HG03575 (cell line): ENCODE measurements at regions not wholly inside any gene's neighbourhood (a gene's known extent, or its start where the extent isn't known, plus 50 kb on each side); places are given as distances from the start of the nearest gene placed in this dataset.

ENCODE experiments used
- ATAC-seq: cut with Tn5 transposase; IDR thresholded peaks from one replicate; pipeline ENCODE4 v1.9.1; 2021; ENCODE audit not compliant: unreplicated experiment, insufficient number of reproducible peaks, low FRiP score; ENCODE audit errors: extremely low read depth

DNA sequence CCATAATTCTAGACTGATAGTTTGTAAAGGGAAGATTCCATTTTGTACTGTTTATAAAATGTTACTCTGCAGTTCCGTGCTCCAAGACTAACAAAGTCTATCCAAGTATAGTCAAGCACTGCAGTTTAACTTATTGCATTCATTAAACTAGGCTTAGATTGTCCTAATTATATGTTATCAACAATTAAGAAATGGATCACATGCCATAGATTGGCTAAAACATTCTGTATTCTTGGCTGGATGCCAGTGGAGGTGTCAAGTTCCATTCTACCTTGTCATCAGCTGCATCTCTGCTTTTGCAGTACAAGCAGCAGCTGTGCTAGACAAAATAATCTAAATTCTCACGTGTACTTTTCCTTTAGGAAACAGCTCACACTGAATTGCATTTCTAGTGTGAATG is 69.4 kb upstream of the MEF2C start:
- ATAC-seq = no peak

DNA sequence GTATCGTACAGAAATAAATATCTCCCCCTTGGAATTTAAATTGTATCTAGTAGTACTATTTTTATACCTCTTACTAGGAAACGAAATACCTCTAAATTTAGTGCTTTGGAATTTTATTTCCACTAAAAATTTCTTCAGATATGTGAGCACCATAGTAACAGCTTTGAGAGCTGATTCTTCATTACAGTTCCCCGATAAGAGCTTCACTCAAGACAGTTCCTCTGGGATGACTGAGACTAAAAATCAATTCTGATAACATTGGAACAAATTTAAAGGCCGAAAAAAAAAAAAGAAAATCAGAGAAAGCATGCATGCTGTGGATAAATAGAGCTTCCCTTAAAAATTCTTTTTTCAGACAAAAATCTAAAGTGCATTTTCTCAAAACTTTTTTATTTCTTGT is 68.5 kb upstream of the MEF2C start:
- no peak for ATAC-seq

DNA sequence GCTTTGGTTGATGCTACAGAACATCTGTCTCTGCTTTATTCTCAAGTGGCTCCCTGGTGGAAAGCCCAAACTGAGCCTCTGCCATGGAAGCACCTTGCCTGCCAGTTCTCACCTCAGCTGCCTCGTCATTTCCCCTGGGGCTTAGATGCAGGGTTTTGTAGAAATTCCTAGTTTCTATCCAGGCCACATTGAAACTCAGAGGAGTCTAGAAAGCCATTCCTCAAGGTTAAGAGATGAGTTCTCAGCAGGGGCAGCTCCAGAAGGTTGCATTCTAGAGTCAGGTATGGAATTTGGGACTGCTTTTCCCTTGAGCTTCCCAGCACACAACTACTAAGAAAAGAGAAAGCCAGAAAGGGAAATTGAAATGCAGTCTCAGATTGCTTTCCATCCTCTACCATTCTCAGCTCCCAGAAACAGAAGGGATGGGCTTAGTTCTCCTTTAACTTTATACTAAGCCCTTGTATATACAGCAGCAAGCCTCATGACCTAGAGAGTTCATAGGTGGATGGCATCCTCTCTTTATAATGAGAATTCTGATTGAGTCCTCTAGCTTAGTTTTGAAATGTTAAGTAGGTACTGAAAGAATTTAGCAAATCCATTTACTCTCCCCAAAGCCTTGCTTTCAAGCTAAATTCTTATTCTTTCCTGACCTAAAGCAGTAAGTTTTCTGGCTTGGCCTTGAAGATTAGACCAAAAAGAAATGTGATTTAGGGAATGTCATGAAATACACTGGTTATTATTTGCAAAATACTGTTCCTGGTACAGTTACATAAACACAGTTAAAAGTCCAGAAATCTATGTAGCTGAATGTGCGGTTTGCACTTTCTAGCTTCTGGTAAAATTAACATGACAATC is 66.0 kb upstream of the MEF2C start:
- ATAC-seq = no peak

DNA sequence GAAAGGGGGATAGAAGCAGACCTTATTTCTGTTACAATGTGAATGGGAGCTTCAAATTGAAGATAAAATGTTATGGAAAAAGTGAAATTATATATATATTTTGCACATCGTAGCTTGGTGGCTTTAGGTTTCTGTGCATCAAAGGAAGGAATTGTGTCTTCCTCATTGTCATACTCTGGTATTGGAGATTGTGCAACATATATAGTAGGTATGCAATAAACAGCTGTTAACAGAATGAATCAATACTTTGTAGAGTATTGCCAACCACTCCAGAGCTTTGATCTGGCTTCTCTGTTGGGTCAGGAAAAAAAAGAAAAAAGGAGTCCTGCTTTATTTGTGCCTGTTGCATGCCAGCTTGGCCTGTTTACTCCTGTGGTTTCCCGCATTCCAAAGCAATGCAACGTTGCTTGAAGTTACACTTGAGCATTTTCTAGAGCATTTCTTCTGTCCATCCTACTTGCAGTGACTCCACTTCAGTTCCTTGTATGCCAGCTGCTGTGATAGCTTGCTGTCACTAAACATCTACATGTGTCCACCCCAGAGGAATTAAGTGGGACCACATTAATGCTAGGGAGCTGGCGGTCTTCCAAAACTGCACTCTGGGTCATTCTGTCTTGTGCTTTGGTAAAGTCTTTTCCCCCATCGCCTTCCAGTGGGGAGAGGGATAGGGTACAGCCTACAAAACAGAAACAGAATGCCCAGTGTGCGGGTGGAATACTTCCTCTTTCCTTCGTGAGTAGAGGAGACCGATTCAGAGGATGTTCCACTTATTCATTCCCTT is 62.0 kb upstream of the MEF2C start:
- no peak for ATAC-seq

DNA sequence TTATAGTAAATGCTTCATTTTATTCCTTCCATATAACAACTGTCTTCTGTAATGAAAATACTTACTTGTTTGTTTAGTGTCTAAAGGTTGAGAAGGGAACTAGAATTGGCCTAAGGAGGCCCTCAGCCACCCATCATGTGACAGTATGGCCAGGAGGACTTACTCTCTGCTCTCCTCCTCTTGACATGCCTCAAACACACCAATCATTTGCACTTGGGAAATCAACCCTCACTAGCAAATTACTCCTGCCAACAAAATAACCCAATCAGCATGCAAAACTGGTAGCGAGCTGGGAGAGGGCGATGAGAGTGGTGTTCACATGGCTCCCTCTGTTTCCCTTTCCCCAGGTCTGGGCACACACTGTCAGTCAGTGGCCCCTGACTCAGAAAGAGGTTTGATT is 58.6 kb upstream of the MEF2C start:
- ATAC-seq = no peak

DNA sequence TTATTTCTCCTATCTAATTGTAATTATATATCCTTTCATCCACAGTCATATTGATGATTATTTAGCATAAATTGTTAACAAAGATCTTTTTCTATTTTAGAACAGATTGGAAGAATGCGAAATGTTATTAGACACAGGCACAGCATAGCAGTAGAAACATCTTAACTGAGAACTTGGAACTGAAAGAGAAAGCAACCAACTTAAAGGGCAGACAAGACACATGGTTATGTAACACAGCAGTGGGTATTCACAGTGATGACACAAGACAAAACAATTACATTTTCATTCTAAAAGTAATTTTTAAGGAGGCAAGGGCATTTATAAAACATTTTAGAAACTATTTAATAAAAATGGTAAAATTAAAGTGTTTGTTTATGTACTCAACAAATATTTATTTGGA is 57.7 kb upstream of the MEF2C start:
- peak; percentile 74 for ATAC-seq

DNA sequence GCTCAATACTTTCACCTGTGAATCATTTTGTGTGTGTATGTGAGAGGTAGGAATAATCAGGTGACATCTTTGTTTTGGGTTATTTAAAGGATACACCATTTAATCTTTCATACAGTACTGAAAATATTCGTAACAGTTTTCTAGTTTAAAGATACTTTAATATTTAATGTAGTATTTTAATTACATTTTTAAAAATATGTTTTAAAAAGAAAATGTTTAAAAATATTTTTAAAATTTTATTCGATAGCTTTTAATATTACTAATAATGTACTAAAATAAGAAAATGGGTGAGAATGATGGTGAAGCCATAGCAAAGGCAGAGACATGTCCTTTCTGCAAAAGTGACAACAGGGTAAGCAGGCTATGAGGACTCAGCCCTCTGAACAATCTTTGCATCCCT is 56.3 kb upstream of the MEF2C start:
- ATAC-seq = no peak

DNA sequence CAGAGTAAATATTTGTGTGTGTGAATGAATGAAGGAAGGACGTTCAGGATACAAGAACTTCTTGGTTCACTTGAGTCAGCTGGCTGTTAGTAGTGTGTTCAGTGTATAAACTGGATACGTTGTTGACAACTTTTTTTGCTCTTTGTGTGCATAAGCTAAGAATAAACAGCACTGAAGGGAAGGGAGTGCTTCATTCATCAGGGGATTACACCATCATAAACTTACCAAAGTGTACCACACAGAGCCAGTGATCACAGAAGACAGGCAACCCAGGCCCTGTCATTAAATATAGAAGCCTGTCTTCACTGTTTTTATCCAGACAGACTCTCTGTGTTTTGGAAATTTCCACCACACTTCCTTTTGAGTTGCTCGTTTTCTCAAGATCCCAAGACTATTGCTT is 55.5 kb upstream of the MEF2C start:
- ATAC-seq = no peak

DNA sequence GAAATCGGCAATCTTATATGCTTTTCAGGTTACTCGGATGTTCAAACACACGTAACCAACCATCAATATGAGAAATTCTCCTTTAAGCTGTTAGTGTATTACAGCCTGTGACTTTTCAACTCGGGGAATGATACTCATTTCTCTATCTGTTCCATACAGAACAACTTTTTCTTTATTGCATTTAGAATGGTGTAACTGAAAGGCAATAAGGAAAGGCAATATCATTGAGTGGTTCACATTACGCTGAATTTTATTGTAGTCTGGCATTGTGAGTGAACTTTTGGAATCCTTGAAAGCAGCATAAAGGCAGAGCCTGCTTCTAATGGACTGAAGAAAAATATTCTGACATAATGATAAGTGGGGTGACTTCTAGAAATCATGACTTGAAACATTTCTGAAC is 54.4 kb upstream of the MEF2C start:
- ATAC-seq = no peak

DNA sequence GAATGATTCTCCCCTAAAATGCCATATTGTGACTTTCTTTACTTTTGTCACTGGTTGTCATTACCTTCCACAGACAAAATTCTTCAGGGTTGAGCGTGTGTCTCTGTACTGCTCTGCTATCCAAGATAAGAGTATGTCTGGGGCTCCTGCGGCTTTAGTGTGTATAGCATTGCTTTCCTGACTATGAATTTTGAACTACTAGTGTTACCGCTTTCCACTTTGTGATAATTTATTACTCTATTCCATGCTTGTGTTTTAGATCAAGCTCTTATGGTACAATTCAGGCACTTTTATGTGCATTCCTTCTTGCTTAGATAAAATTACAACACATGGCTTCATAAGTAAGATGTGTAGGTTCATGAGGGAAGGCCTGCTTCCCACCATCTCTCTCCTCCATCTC is 51.5 kb upstream of the MEF2C start:
- no peak for ATAC-seq
